Epithelial cell of proximal tubule (primary cell): ENCODE measurements at regions not wholly inside any gene's neighbourhood (a gene's known extent, or its start where the extent isn't known, plus 50 kb on each side); places are given as distances from the start of the nearest gene placed in this dataset.

Experiments used
- DNase-seq: peaks from one replicate; pipeline ENCODE4 v3.0.0-alpha.2; 2011; ENCODE audit warnings: low read depth
- H3K4me3 ChIP-seq: 2 replicates; pipeline ENCODE4 v1.5.1; 2011; ENCODE audit warnings: low read depth, mild to moderate bottlenecking, low read length
- CTCF ChIP-seq: conservative IDR thresholded peaks from 2 replicates; pipeline ENCODE4 v1.5.1; 2012; ENCODE audit warnings: low read depth, mild to moderate bottlenecking, low read length

- H3K4me3 ChIP-seq = no peak overlapping the region
- DNase-seq = no peak
- no peak for TF ChIP-seq CTCF
Observed at GRCh38 chr7:13737563-13737962, 251.9 kb downstream of the ETV1 start.

GRCh38 chr7:13742126-13742525, 247.3 kb downstream of the ETV1 start:
- no peak overlapping the region for H3K4me3 ChIP-seq
- peak; percentile 33 for DNase-seq
- TF ChIP-seq CTCF = no peak

- DNase-seq = no peak
- peak; percentile 70 for TF ChIP-seq CTCF
- H3K4me3 ChIP-seq = no peak overlapping the region
Observed at GRCh38 chr7:13742811-13743210, 246.7 kb downstream of the ETV1 start.

GRCh38 chr7:13743226-13743625, 246.2 kb downstream of the ETV1 start:
- DNase-seq = no peak
- TF ChIP-seq CTCF = no peak
- no peak overlapping the region for H3K4me3 ChIP-seq

- no peak for DNase-seq
- H3K4me3 ChIP-seq = no peak overlapping the region
- no peak for TF ChIP-seq CTCF
Observed at GRCh38 chr7:13745530-13745929, 243.9 kb downstream of the ETV1 start.

- no peak for DNase-seq
- H3K4me3 ChIP-seq = no peak overlapping the region
- TF ChIP-seq CTCF = no peak
Observed at GRCh38 chr7:13748998-13749397, 240.5 kb downstream of the ETV1 start.

- no peak overlapping the region for H3K4me3 ChIP-seq
- no peak for TF ChIP-seq CTCF
- DNase-seq = no peak
Observed at GRCh38 chr7:13749636-13750035, 239.8 kb downstream of the ETV1 start.
